Stimulated activated CD4-positive, alpha-beta T cell treated with anti-CD3 and anti-CD28 coated beads, Interleukin-2, amount 100 ng/mL, for 48 hours (primary cell): ENCODE measurements at regions not wholly inside any gene's neighbourhood (a gene's known extent, or its start where the extent isn't known, plus 50 kb on each side); places are given as distances from the start of the nearest gene placed in this dataset.

Experiments
- DNase-seq, 2 donors: peaks; one replicate each; pipeline ENCODE4 v3.0.0-alpha.2; 2020

DNA sequence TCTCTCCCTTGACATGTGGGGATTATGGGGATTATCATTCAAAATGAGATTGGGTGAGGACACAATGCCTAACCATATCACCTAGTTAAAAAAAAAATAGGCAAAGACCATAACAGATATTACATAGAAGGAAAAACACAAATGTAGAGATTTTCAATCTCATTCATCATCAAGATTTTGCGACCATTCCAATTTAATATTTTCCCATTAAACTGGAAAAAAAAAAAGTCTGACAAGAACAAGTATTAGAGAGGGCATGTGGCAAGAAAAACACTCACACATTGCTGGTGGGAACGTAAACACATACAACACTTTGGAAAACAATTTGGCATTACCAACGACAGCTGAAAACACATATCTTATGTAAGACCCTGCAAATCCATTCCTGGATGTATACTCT lies 71.0 kb upstream of the MYCN start:
- no peak for DNase-seq

DNA sequence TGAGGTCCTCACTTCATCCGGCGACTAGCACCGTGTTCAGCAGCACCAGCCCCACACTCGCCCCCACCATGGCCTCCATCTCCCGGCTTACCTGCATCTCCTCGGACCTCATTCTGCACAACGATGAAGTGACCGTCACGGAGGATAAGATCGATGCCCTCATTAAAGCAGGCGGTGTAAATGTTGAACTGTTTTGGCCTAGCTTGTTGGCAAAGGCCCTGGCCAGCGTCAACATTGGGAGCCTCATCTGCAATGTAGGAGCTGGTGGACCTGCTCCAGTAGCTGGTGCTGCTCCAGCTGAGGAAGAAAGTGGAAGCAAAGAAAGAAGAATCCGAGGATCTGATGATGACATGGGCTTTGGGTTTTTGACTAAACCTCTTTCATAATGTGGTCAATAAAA lies 70.5 kb upstream of the MYCN start:
- DNase-seq = no peak

DNA sequence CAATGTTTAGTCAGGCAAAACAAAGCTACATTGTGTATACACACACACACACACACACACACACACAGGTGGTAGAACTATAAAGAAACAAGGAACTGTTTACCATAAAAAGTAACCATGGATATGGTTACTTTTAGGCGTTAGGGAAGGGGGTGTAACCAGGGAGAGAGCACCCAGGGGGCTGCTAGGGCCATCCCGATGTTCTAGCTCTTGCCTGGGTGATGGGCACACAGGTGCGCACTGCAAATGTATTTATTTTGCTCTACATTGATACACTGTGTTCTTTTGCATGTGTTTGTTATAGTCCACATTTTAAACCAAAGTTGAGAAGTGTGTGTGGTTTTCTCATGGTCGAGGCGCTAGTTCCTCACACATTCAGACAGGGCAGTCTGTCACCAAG lies 69.8 kb upstream of the MYCN start:
- no peak for DNase-seq

DNA sequence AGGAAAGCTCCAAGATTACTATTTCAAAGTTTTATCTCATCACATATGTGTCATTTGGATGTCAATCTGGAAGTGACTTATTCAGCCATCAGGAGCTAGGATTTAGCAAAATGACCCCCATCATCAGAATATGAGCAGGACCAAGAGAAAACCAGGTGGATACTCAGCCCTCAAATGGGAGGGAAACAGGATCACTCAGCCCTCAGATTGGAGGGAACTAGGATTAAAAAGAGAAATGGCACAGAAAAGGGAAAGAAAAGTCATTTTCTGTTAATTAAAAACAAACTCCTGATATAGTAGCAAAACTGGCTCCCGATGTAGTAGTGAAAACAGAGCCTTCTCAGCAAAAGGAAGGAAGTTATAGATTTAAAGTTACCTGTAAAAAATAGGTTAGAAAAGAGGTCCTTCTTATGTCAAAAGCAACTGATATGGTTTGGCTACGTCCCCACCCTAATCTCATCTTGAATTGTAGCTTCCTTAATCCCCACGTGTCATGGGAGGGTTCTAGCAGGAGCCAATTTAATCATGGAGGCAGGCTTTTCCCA lies 69.0 kb upstream of the MYCN start:
- no peak for DNase-seq

DNA sequence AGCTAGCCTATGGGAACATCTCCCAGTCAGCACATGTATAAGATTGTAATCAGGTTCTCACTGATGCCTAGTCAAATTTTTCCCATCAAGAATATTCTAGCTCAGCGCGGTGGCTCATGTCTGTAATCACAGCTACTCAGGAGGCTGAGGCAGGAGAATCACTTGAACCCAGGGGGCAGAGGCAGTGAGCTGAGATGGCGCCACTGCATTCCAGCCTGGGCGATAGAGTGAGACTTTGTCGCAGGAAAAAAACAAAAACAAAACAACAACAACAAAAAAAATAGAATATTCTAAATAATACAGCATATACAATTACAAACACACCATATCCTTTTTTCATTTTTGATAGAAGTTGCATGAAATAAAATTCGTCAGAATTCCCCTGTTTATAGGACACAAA lies 67.5 kb upstream of the MYCN start:
- DNase-seq = no peak

DNA sequence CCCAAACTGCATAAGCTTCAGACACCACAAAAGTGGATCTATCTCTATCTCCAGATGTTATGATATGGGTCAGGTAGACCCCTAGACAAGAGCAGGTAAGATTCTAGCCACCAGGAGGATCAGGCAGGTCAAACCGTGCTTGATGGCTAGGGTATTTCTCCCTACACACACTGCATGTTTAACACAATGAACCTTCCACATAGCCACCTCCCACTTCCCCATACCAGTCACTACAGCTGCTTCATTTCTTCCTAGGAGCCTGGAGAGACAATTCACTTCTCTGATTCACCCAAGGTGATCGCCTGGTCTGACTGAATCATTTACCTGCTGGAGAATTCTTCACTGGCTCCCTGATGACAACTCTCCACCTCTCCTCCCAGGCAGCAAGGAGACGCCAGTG lies 66.0 kb upstream of the MYCN start:
- DNase-seq = no peak

DNA sequence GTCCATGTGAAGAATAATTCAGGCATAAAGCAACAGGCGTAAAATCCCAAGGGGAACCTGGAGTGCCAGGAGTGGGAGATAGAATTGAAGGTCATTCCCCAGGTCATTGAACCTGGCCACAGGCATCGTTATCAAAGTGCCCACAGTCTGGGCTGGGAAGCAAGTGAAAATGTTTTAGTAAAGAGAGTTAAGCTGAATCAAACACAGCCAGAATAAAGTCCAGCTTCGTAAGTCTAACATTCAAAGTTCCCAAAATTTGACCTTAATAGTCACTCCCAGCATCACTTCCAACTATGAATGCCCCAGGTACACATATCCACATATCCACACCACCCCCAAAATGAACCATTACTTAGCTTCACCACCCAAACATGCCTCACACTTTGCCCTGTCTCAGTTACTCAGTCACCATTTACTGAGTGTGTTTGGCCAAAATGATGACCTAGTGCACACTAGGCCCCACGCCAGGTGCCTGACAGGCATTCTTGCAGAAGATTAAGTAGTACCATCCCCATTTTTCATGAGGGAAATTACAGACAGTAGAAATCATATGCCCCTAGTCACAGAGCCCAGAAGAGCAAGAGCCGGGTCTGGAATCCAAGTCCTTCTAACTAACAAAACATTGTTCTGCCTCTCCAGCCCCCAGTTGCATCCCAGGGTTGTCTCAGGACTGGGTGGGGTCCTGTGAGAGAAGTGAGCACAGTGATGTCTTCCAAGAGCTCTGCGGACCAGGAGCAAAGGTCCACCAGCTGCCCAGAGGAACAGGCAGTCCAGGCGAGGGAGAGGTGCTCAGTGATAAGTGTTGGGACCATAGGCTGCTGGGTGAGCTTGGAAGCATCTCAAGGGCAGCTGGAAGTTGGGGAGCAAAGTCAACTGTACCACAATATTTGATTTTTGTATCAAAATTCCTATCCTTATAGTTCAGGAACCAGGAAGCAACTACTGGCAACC lies 65.2 kb upstream of the MYCN start:
- DNase-seq = no peak

DNA sequence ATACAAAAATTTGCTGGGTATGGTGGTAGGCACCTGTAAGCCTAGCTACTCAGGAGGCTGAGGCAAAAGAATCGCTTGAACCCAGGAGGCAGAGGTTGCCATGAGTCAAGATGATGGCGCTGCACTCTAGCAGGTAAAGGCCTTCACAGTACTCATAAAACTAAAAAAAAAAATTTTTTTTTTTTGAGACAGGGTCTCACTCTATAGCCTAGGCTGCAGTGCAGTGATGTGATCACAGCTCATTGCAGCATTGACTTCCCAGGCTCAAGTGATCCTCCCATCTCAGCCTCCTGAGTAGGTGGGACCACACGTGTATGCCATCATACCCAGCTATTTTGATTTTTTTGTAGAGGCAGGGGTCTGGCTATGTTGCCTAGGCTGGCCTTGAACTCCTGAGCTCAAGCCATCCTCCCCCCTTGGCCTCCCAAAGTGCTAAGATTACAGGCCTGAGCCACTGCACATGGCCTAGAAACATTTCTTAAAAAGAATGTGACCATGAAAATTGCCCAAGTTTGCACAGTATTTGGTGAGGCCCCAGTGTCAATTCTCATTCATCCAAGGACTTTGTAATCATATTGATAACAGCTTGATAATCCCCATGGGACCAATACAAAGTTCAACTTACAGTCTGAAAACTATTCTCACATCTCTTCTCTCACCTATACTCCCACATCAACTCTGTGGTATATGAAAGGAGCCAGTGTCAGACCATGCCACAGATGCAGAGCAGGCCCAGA lies 64.2 kb upstream of the MYCN start:
- DNase-seq = no peak

DNA sequence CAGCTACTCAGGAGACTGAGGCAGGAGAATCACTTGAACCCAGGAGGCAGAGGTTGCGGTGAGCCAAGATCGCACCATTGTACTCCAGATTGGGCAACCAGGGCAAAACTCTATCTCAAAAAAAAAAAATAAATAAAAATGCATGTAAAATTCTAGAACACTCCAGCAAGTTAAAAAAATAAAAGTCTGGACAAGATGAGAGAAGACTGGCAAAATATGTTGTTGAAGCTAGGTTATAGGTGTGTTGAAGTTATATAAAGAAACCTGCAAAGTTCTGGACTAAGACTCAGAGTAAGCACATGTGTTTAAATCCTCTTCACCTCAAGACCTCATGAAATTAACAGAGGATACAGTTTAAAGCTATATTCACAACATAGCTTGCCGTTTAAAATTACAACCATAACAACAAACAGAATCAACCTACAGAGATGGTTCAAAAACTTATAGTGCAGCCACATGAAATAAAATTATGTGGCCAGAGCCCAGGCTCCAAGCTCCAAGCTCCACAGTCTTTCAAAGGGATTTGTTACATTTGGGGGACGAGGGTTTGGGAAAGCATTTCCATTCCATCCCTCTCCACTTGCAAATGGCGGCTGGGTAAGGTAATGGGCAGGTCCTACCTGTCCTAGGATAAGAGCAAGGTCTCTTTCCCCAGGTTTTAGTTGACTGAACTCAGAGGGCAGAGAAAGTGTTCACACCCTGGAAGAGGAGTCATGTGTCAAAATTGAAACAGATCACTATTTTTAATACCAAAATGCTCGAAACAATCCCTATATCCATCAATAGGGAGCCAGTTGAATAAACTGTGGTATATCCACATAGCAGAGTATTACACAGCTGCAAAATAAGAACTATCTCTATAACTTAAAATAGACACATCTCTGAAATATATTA lies 59.9 kb upstream of the MYCN start:
- no peak for DNase-seq

DNA sequence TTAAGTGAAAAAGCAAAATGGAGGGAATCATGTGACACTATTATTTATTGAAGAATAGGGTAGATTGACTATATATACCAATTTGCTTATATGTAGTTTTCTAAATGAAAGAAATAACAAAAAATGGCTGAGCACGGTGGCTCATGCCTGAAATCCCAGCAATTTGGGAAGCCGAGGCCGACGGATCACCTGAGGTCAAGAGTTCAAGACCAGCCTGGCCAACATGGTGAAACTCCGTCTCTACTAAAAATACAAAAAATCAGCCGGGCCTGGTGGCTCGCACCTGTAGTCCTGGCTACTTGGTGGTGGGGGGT lies 59.3 kb upstream of the MYCN start:
- DNase-seq = no peak

DNA sequence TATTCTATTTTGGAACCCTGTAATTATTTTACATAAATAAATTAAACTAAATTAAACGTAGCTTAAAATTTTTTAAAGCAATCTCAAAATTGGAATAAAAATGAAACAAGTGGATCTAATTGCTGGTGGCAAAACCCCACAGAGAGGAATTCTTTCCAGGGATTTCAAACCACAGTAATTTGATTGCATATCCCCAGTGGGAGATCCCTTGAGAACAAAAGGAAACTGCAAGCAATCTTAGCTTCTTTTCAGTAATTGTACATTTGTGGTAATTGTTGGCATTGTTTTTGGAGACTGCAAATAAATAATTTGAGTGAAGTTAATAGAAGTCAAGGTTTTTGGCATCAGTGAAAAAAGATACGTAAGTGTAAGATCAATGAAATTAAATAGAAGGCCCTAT lies 58.7 kb upstream of the MYCN start:
- DNase-seq = no peak

DNA sequence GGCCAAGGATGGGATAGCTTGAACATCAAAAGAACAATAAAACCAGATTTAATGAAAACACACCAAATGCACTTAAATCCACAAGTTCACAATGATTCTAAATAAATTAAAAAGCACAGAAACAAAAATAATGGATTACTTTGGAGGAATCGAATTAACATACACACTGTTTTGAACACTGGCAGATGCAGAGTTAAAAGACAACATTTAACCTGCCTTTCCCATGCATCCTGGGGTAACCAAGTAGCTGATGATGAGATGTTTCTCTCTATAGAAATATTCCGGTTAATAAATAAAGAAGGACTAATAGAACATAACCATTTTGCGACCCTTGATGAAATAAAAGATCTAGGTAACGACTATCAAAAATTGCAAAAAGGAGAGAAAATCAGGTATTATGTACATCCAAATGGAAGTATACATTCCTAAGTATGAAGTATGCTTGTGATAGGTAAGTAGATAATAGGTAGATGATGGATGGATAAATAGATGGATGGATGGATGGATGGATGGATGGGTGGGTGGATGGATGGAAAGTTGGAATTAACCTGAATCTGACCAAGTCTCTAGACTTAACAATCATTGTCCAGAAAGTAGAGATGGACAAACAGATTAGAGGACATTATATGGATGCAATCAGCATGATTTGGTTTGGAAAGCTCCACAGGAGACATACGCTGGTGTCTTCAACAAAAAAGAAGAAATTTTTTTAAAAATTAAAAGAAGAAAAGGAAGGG lies 57.4 kb upstream of the MYCN start:
- no peak for DNase-seq

DNA sequence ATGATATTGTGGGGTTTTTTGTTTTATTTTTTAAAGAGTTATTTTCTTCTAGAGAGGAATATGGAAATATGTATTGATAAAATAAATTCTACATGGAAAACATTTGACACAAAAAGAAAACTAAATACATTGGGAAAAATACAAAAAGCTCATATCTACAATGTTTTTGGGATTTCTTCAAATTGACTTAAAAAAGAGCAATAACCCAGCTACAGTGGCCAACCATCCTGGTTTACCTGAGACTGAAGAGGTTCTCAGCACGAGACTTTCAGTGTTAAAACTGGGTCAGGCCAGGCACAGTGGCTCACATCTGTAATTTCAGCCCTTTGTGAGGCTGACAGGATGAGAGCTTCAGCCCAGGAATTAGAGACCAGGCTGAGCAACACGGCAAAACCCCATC lies 56.7 kb upstream of the MYCN start:
- DNase-seq = no peak

DNA sequence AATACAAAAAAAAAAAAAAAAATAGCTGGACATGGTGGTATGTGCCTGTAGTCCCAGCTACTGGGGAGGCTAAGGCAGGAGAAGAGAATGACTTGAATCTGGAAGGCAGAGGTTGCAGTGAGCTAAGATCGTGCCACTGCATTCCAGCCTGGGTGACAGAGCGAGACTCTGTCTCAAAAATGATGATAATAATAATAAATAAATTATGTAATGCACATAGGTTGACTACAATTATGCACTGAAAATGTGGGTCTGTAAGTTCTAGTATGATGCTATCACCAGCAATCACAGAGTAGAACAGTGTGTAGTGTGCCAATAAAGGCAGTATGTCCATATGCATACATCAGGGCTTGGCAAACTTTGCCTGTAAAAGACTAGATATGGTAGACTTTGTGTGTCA lies 55.6 kb upstream of the MYCN start:
- no peak for DNase-seq

DNA sequence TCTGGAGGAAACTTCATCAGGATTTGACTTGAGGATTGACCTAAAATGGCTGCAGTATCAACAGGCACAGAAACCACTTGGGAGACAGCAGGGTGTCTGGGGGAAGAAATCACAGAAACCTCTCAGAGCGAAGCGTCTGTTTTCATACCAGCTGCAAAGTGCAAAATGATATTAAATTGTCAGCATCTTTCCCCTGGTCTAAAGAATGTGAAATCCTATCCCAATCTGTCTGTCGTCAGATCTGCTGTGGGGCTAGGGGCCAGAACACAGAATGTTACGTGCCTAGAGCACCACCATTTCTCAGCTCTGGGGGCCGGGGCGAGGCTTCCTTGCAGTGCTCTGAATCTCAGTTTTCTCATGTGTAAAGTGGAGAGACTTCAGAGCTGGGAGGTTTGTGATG lies 54.1 kb upstream of the MYCN start:
- no peak for DNase-seq

DNA sequence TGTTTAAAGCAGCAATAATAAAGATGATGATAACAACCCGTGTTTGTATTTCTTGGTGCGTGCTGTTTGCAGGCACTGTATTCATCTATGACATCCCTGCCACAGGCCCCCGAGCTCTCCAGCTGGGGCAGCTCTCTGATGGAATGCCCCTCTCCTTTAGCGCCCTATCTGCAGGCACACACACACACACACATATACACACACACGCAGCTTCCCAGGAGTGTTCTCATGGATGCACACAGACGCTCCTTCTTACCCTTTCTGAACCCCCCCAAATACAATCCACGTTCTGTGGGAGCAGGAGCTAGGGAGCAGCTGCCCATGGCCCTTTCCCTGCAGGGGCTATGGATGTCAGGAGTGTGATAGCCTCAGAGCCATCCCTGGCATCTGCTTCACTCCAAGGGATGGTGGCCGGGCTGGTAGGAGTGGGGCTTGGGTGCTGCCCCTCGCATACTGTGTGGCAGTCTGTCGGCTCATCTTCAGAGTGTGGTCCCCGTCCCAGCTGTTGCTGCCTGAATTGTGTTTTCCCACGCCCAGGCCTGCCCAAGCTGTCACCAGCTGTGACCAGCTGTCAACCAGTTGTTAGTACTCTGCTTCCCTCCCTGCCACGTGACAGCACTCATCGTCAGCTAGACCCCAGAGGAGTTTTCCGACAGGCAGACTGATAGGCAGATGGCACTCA lies 50.8 kb upstream of the MYCN start:
- no peak for DNase-seq

DNA sequence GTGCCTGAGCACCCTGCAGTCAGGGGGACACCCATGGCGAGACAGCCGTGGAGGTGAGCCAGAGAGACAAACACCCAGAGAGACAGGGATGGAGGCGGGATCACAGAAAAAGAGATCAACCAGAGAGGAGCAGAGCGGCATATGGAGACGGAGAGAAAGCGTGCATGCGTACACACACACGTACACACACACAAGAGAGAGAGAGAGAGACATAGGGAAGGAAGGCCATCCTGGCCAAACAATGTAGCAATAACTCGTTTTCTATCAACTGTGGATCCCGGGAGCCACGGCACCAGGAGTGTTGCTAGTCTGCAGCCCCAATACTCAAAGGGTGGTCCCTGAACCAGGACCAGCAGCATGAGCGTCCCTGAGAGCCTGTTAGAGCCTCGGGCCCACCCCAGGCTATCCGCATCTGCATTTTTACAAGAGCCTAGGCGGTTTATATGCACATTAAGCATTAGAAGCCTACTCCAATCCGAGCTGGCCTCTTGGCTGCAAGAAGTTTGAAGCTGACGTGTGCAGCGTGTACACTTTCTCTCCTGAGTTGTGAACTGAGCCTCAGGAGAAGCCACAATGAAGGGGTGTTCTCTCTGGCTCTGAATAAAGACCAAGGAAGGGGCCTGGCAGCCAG lies 50.1 kb upstream of the MYCN start:
- no peak for DNase-seq
